Ovary (tissue), 7 donors: ENCODE measurements at regions not wholly inside any gene's neighbourhood (a gene's known extent, or its start where the extent isn't known, plus 50 kb on each side); places are given as distances from the start of the nearest gene placed in this dataset.
"Not testable (repeated sequence)": the region's sequence is repeated elsewhere in the genome, so short reads cannot be mapped to it uniquely, and the experiment has no call there.

Experiments used
- DNase-seq, 5 donors: peaks; one replicate each; pipeline ENCODE4 v3.0.0-alpha.2; 2019 to 2020
- H3K27ac ChIP-seq, 2 donors: fragments of 200-600 bp; one replicate each; pipeline versions ENCODE4 v1.5.1 to v1.8.0; 2019 to 2022
- H3K27me3 ChIP-seq: fragments of 200-600 bp; one replicate; pipeline ENCODE4 v1.8.0; 2022
- H3K36me3 ChIP-seq: fragments of 200-600 bp; sonication (generic); one replicate; pipeline ENCODE4 v1.5.1; 2019
- H3K4me1 ChIP-seq: one replicate; pipeline ENCODE4 v1.8.1; 2013; ENCODE audit warnings: mild to moderate bottlenecking, moderate library complexity; ENCODE audit not compliant: insufficient read depth
- H3K4me3 ChIP-seq: fragments of 200-600 bp; sonication (generic); one replicate; pipeline ENCODE4 v1.5.1; 2017
- H3K9me3 ChIP-seq, 2 donors: fragments of 200-600 bp in 1 of 2; sonication (generic) in 1 of 2; one replicate each; pipeline versions ENCODE4 v1.5.1 to v1.8.1; 2013 to 2019; ENCODE audit warnings: mild to moderate bottlenecking in 1 of 2, moderate library complexity in 1 of 2
- CTCF ChIP-seq, 3 donors: fragments of 450-650 bp in 2 of 3; fragments of 200-600 bp in 1 of 3; IDR thresholded peaks; one replicate each; pipeline versions ENCODE4 v1.5.1 to v1.8.0; 2016 to 2022; ENCODE audit warnings: antibody characterized with exemption in 3 of 3, mild to moderate bottlenecking in 1 of 3
- EP300 ChIP-seq: sonication (generic); formaldehyde crosslinking; IDR thresholded peaks from one replicate; pipeline ENCODE4 v1.6.1; 2017; ENCODE audit warnings: antibody characterized with exemption
- POLR2A ChIP-seq: fragments of 450-650 bp; IDR thresholded peaks from one replicate; pipeline ENCODE4 v1.6.1; 2017; ENCODE audit warnings: antibody characterized with exemption, mild to moderate bottlenecking, moderate library complexity
- WGBS, 3 donors: extraction: QIAGEN DNeasy Blood & Tissue Kit in 1 of 3; methylation state at CpG; one replicate each; pipeline versions ENCODE4 v1.1.5 to v1.1.7; 2013 to 2017; 5-methylcytosine and 5-hydroxymethylcytosine counted together
- intact Hi-C, 4 donors: fragments of 100-400 bp; cut with DNase I; formaldehyde crosslinking; loops; one replicate each; pipeline versions ENCODE4 v1.11.0 to v1.15.1; 2022 to 2023
- donor health status: DM: no; HTN: no; CAD: no; lungs with moderate emphysema.
- donor health status: DM: no; HTN: no; CAD: no.
- donor health status: Bipolar disorder and iron deficiency.
- donor health status: DM: no; HTN: no; CAD: no.
- donor health status: DM: yes; HTN: yes; CAD: no.

- intact Hi-C loops = no loop called here
- Histone ChIP-seq H3K27me3 (no peaks in the 10 kb centered on the region), H3K27ac (no peak overlapping the region), H3K36me3 (no peaks in the 10 kb centered on the region), H3K9me3 (no peaks in the 10 kb centered on the region), H3K4me3 (no peak overlapping the region), H3K4me1 (peaks cover 2% of the 10 kb centered on the region)
- 46 to 54% (median 50%) methylated on average over 15 of the region's 15 CpGs for WGBS, 3 donors
- no peak for DNase-seq
- TF ChIP-seq EP300 (no peak), POLR2A (no peak), CTCF (IDR thresholded peaks at IDR 0.05) (no peak)
These were observed 171.2 kb downstream of the RTP5 start for GRCh38 chr2:242040681-242041080.

GRCh38 chr2:242041816-242042215, 172.3 kb downstream of the RTP5 start:
- intact Hi-C loops = no loop called here
- TF ChIP-seq CTCF (IDR thresholded peaks at IDR 0.05) = no peak
- no peak for TF ChIP-seq EP300
- TF ChIP-seq POLR2A = no peak
- WGBS, 3 donors = 72 to 84% (median 78%) methylated on average over 3 of the region's 3 CpGs
- Histone ChIP-seq H3K27ac (no peak overlapping the region), H3K4me1 (no peaks in the 10 kb centered on the region), H3K9me3 (no peaks in the 10 kb centered on the region), H3K27me3 (no peaks in the 10 kb centered on the region), H3K4me3 (no peak overlapping the region), H3K36me3 (no peaks in the 10 kb centered on the region)
- no peak for DNase-seq

- Histone ChIP-seq H3K4me3 (no peak overlapping the region), H3K4me1 (no peaks in the 10 kb centered on the region), H3K36me3 (no peaks in the 10 kb centered on the region), H3K9me3 (no peaks in the 10 kb centered on the region), H3K27me3 (no peaks in the 10 kb centered on the region), H3K27ac (no peak overlapping the region)
- intact Hi-C loops = no loop called here
- no peak for DNase-seq
- WGBS, 3 donors = 7 to 11% (median 7%) methylated on average over 12 to 13 of the region's 13 CpGs
- TF ChIP-seq EP300 (no peak), POLR2A (no peak), CTCF (IDR thresholded peaks at IDR 0.05) (no peak)
These were observed 174.2 kb downstream of the RTP5 start for GRCh38 chr2:242043538-242044312.

- H3K27me3 ChIP-seq = no peaks in the 10 kb centered on the region
- intact Hi-C loops = no loop called here
- no peaks in the 10 kb centered on the region for H3K9me3 ChIP-seq
- TF ChIP-seq EP300 (no peak), CTCF (IDR thresholded peaks at IDR 0.05) (no peak), POLR2A (no peak)
- DNase-seq = no peak
- H3K4me3 ChIP-seq = no peak overlapping the region
- no peak overlapping the region for H3K27ac ChIP-seq
- H3K36me3 ChIP-seq = no peaks in the 10 kb centered on the region
- WGBS, 3 donors = 31 to 41% (median 35%) methylated on average over 4 of the region's 4 CpGs
- no peaks in the 10 kb centered on the region for H3K4me1 ChIP-seq
These were observed 174.7 kb downstream of the RTP5 start for GRCh38 chr2:242044313-242044590.

- H3K4me1 ChIP-seq, H3K9me3 ChIP-seq, H3K27me3 ChIP-seq, H3K36me3 ChIP-seq, intact Hi-C loops, H3K4me3 ChIP-seq, DNase-seq, H3K27ac ChIP-seq: not testable (repeated sequence)
- WGBS, 3 donors = 87 to 94% (median 92%) methylated on average over 20 to 25 of the region's 25 CpGs
These were observed 176.1 kb downstream of the RTP5 start for GRCh38 chr2:242045596-242046144.
